K562 (cell line): ENCODE measurements at regions not wholly inside any gene's neighbourhood (a gene's known extent, or its start where the extent isn't known, plus 50 kb on each side); places are given as distances from the start of the nearest gene placed in this dataset.

Experiments
- ATAC-seq: fragments of 200-7000 bp; cut with Tn5 transposase; 3 replicates; pipeline ENCODE4 v1.9.1; 2020; ENCODE audit warnings: moderate library complexity
- BruUV-seq: library from RNA; stranded (reverse); fragments of 400-500 nt; replicated peaks from 2 replicates; lab custom pipeline; 2021; lab: Mats Ljungman, UMichigan
- CTCF ChIA-PET: fragments of 300-600 bp; formaldehyde crosslinking; extraction: SDS; loops from one replicate; lab custom pipeline; 2021; ENCODE audit warnings: low intra/inter-chr PET ratio; lab: Yijun Ruan, JAX
- POLR2A ChIA-PET: fragments of 300-600, 350-650 bp; sonication (Branson Sonifier 250); formaldehyde crosslinking; extraction: SDS; loops from one replicate; lab custom pipeline; 2021; ENCODE audit warnings: antibody characterized with exemption, inconsistent platforms; lab: Yijun Ruan, JAX
- DNase-seq, 4 experiments: peaks; one replicate each; pipeline versions ENCODE4 v3.0.0 to v3.0.0-alpha.2; 2011 to 2018; ENCODE audit warnings: low spot score in 3 of 4, mixed read lengths in 3 of 4; ENCODE audit errors: extremely low read depth in 1 of 4
- FAIRE-seq: peaks from 2 replicates; lab custom pipeline; 2011; peaks lifted over from hg19 to GRCh38; lab: Jason Lieb, UNC
- H2AFZ ChIP-seq: 2 replicates; pipeline ENCODE4 v1.6.0; 2011; ENCODE audit warnings: low read depth, low read length, control low read depth, inconsistent platforms
- H3K27ac ChIP-seq: fragments of 200-600 bp; 3 replicates; pipeline ENCODE4 v1.8.0; 2011; ENCODE audit warnings: low read depth, mild to moderate bottlenecking, control low read depth, inconsistent platforms, low read length, moderate library complexity, mixed read lengths; ENCODE audit errors: extremely low read depth
- H3K27me3 ChIP-seq, 2 experiments: fragments of 300-600 bp in 1 of 2; 2 replicates in 1 of 2; 3 replicates in 1 of 2; pipeline versions ENCODE4 v1.6.0 to v1.8.0; 2011; ENCODE audit warnings: inconsistent platforms in 2 of 2, low read length in 2 of 2, mild to moderate bottlenecking in 1 of 2, mixed read lengths in 1 of 2, moderate library complexity in 1 of 2; ENCODE audit not compliant: control insufficient read depth in 2 of 2, insufficient read depth in 2 of 2
- H3K36me3 ChIP-seq: fragments of 300-600 bp; 3 replicates; pipeline ENCODE4 v1.8.0; 2011; ENCODE audit warnings: mild to moderate bottlenecking, low read length, inconsistent platforms; ENCODE audit not compliant: control insufficient read depth, insufficient read depth
- H3K4me1 ChIP-seq, 2 experiments: fragments of 200-600 bp in 1 of 2; replicated peaks in 1 of 2; 2 replicates in 1 of 2; 3 replicates in 1 of 2; pipeline versions ENCODE4 v1.5.1 to v1.8.0; 2011; ENCODE audit warnings: inconsistent platforms in 2 of 2, low read length in 2 of 2, mild to moderate bottlenecking in 1 of 2, mixed read lengths in 1 of 2, moderate library complexity in 1 of 2; ENCODE audit not compliant: control insufficient read depth in 2 of 2, insufficient read depth in 2 of 2
- H3K4me2 ChIP-seq: 2 replicates; pipeline ENCODE4 v1.6.1; 2011; ENCODE audit warnings: low read length, control low read depth, inconsistent platforms, mixed read lengths; ENCODE audit not compliant: insufficient read depth
- H3K4me3 ChIP-seq: fragments of 200-600 bp; sonication (generic), shearing (Covaris generic); 2 replicates; pipeline ENCODE4 v1.5.1; 2016; ENCODE audit warnings: control low read depth, inconsistent platforms
- H3K79me2 ChIP-seq: fragments of 200-600 bp; 3 replicates; pipeline ENCODE4 v1.8.0; 2011; ENCODE audit warnings: low read length, inconsistent platforms; ENCODE audit not compliant: control insufficient read depth, insufficient read depth
- H3K9ac ChIP-seq, 2 experiments: 2 replicates each; pipeline versions ENCODE4 v1.6.0 to v1.6.1; 2011; ENCODE audit warnings: low read depth in 2 of 2, low read length in 2 of 2, control low read depth in 1 of 2, inconsistent platforms in 1 of 2, mild to moderate bottlenecking in 1 of 2, mixed read lengths in 1 of 2; ENCODE audit not compliant: insufficient read depth in 1 of 2
- H3K9me1 ChIP-seq: one replicate; pipeline ENCODE4 v1.6.0; 2011; ENCODE audit warnings: inconsistent platforms, mild to moderate bottlenecking, low read length, moderate library complexity; ENCODE audit not compliant: control insufficient read depth, insufficient read depth
- H3K9me3 ChIP-seq: replicated peaks from 2 replicates; pipeline ENCODE4 v1.5.1; 2011; ENCODE audit warnings: low read depth, low read length, inconsistent platforms; ENCODE audit not compliant: control insufficient read depth, insufficient read depth
- H4K20me1 ChIP-seq: replicated peaks from 2 replicates; pipeline ENCODE4 v1.6.1; 2011; ENCODE audit warnings: low read length, inconsistent platforms, mixed read lengths; ENCODE audit not compliant: control insufficient read depth, insufficient read depth
- AFF4 ChIP-seq: sonication (generic); formaldehyde crosslinking; IDR thresholded peaks from 2 replicates; pipeline ENCODE4 v1.8.0; 2023; ENCODE audit warnings: mild to moderate bottlenecking, missing genetic modification reagents
- CBX3 ChIP-seq, 2 experiments: IDR thresholded peaks; 1 replicate in 1 of 2; 2 replicates in 1 of 2; pipeline ENCODE4 v1.6.1; 2012; ENCODE audit warnings: inconsistent platforms in 2 of 2, low read length in 2 of 2, borderline replicate concordance in 1 of 2, control low read depth in 1 of 2
- CEBPG ChIP-seq, 3 experiments: fragments of 200-800 bp in 1 of 3; sonication (Bioruptor generic) in 1 of 3; sonication (generic) in 1 of 3; formaldehyde crosslinking in 1 of 3; IDR thresholded peaks in 2 of 3; conservative IDR thresholded peaks in 1 of 3; 2 replicates each; pipeline versions ENCODE4 v1.6.1 to v1.8.0; 2016 to 2022; ENCODE audit warnings: missing compliant biosample characterization in 2 of 3, missing genetic modification characterization in 2 of 3, mild to moderate bottlenecking in 1 of 3, missing genetic modification reagents in 1 of 3
- CHD4 ChIP-seq: fragments of 200-600 bp; sonication (generic); IDR thresholded peaks from 3 replicates; pipeline ENCODE4 v1.6.1; 2012; ENCODE audit warnings: low read depth, mild to moderate bottlenecking, mixed read lengths, low read length, inconsistent platforms; ENCODE audit not compliant: insufficient read depth, insufficient replicate concordance, poor library complexity, severe bottlenecking
- DNMT1 ChIP-seq: fragments of 450-650 bp; IDR thresholded peaks from 2 replicates; pipeline ENCODE4 v1.6.1; 2016; ENCODE audit warnings: antibody characterized with exemption, mild to moderate bottlenecking
- FOXK2 ChIP-seq, 2 experiments: fragments of 450-650 bp; IDR thresholded peaks in 1 of 2; conservative IDR thresholded peaks in 1 of 2; 2 replicates each; pipeline ENCODE4 v1.6.1; 2016; ENCODE audit warnings: low read depth in 2 of 2, mild to moderate bottlenecking in 1 of 2
- NCOA1 ChIP-seq: fragments of 450-650 bp; IDR thresholded peaks from 2 replicates; pipeline ENCODE4 v1.6.1; 2016; ENCODE audit warnings: low read depth
- POU5F1 ChIP-seq: fragments of 150-350 bp; IDR thresholded peaks from 2 replicates; pipeline ENCODE4 v1.6.1; 2014; ENCODE audit warnings: borderline replicate concordance, low read length, low read depth, mild to moderate bottlenecking; ENCODE audit not compliant: partially characterized antibody
- RBM39 ChIP-seq: fragments of 200-400 bp; formaldehyde crosslinking; optimal IDR thresholded peaks from 2 replicates; pipeline ENCODE3; 2018; ENCODE audit warnings: low read depth, low read length
- THRA ChIP-seq: fragments of 450-650 bp; IDR thresholded peaks from 2 replicates; pipeline ENCODE4 v1.6.1; 2017; ENCODE audit warnings: mild to moderate bottlenecking, moderate library complexity
- ZNF212 ChIP-seq: fragments of 450-650 bp; formaldehyde crosslinking; IDR thresholded peaks from 2 replicates; pipeline ENCODE4 v1.4.0; 2020; ENCODE audit warnings: mild to moderate bottlenecking
- WGBS: fragments of 100-300 bp; shearing (Covaris generic); methylation state at CpG from one replicate; pipeline ENCODE4 v1.1.6; 2016; ENCODE audit warnings: low coverage, mixed read lengths; ENCODE audit not compliant: insufficient coverage; ENCODE audit errors: missing lambda C conversion rate; 5-methylcytosine and 5-hydroxymethylcytosine counted together
- in situ Hi-C: fragments of 300-500 bp; cut with MboI; formaldehyde crosslinking; loops from 4 replicates; pipeline ENCODE4 v1.15.0; 2018; ENCODE audit warnings: inconsistent platforms, mixed read lengths
- intact Hi-C: fragments of 100-400 bp; cut with micrococcal nuclease; formaldehyde crosslinking; loops from 2 replicates; pipeline ENCODE4 v1.14.2; 2022

- TF ChIP-seq THRA (no peak), RBM39 (no peak), CBX3 (IDR thresholded peaks at IDR 0.05; ENCODE audit: borderline replicate concordance in 1 of 2, low read length in 2 of 2) (no peak), POU5F1 (no peak)
- DNase-seq: no peak
- POLR2A ChIA-PET: no interaction called here
- Histone ChIP-seq H3K27ac (no peak overlapping the region), H2AFZ (no peak overlapping the region), H3K9me1 (no peaks in the 10 kb centered on the region), H3K4me2 (no peak overlapping the region), H3K9me3 (no peaks in the 10 kb centered on the region), H3K4me1 (no peaks in the 10 kb centered on the region), H3K79me2 (no peaks in the 10 kb centered on the region), H4K20me1 (no peaks in the 10 kb centered on the region), H3K9ac (no peak overlapping the region), H3K27me3 (no peaks in the 10 kb centered on the region), H3K36me3 (no peaks in the 10 kb centered on the region), H3K4me3 (no peak overlapping the region)
- intact Hi-C loops (no loop called here), in situ Hi-C loops (no loop called here)
- CTCF ChIA-PET: no interaction called here
- ATAC-seq: no peak
- FAIRE-seq: no peak
- WGBS: 0% methylated on average over 2 of the region's 2 CpGs
- no TSS peak for BruUV-seq
Measured at GRCh38 chr2:193496786-193497185, 1302.1 kb upstream of the TMEFF2 start.

- FAIRE-seq: no peak
- no peaks in the 10 kb centered on the region for H3K9me3 ChIP-seq
- intact Hi-C loops (no loop called here), in situ Hi-C loops (no loop called here)
- no peaks in the 10 kb centered on the region for H3K27me3 ChIP-seq
- no peaks in the 10 kb centered on the region for H3K4me1 ChIP-seq
- DNase-seq: no peak
- no peaks in the 10 kb centered on the region for H4K20me1 ChIP-seq
- 8% methylated on average over 3 of the region's 3 CpGs for WGBS
- no peak for ATAC-seq
- no peak overlapping the region for H3K4me3 ChIP-seq
- H3K9me1 ChIP-seq: no peaks in the 10 kb centered on the region
- no peaks in the 10 kb centered on the region for H3K36me3 ChIP-seq
- H3K27ac ChIP-seq: no peak overlapping the region
- H2AFZ ChIP-seq: no peak overlapping the region
- no peak overlapping the region for H3K9ac ChIP-seq
- no TSS peak for BruUV-seq
- CTCF ChIA-PET: no interaction called here
- no peak overlapping the region for H3K4me2 ChIP-seq
- POLR2A ChIA-PET: no interaction called here
- no peaks in the 10 kb centered on the region for H3K79me2 ChIP-seq
- no peak for TF ChIP-seq CHD4
- TF ChIP-seq ZNF212 (CRISPR knock-in tag): no peak
- no peak for TF ChIP-seq NCOA1
- TF ChIP-seq FOXK2 (conservative IDR thresholded peaks at IDR 0.05 in 1 of 2, IDR thresholded peaks at IDR 0.05 in 1 of 2; ENCODE audit: low read depth in 2 of 2): no peak
- no peak for TF ChIP-seq CEBPG (CRISPR knock-in tag; IDR thresholded peaks at IDR 0.05)
- TF ChIP-seq CEBPG (tag; conservative IDR thresholded peaks at IDR 0.05 in 1 of 2, IDR thresholded peaks at IDR 0.05 in 1 of 2): no peak
- no peak for TF ChIP-seq DNMT1
- no peak for TF ChIP-seq AFF4 (CRISPR knock-in tag)
Measured at GRCh38 chr2:193482557-193482956, 1287.8 kb upstream of the TMEFF2 start.
